Thoracic aorta (tissue), 2 donors: ENCODE measurements at regions not wholly inside any gene's neighbourhood (a gene's known extent, or its start where the extent isn't known, plus 50 kb on each side); places are given as distances from the start of the nearest gene placed in this dataset.

Experiments used
- ATAC-seq: fragments of 150-250 bp; one replicate; pipeline ENCODE4 v1.8.0; 2017; ENCODE audit warnings: low read depth; ENCODE audit not compliant: insufficient number of reproducible peaks, low FRiP score
- DNase-seq: peaks from one replicate; pipeline ENCODE4 v3.0.0-alpha.2; 2020; ENCODE audit warnings: low spot score
- H3K27ac ChIP-seq, 2 donors: fragments of 200-600 bp; sonication (generic); 1 replicate in 1 of 2; 2 replicates in 1 of 2; pipeline ENCODE4 v1.5.1; 2016; ENCODE audit warnings: mild to moderate bottlenecking in 2 of 2, moderate library complexity in 2 of 2
- H3K27me3 ChIP-seq: fragments of 200-600 bp; sonication (generic); replicated peaks from 2 replicates; pipeline ENCODE4 v1.6.0; 2016; ENCODE audit warnings: mild to moderate bottlenecking; ENCODE audit not compliant: insufficient read depth
- H3K36me3 ChIP-seq: fragments of 200-600 bp; sonication (generic); one replicate; pipeline ENCODE4 v1.5.1; 2016
- H3K4me1 ChIP-seq, 2 donors: fragments of 200-600 bp; sonication (generic); 1 replicate in 1 of 2; 2 replicates in 1 of 2; pipeline versions ENCODE4 v1.5.1 to v1.6.0; 2016; ENCODE audit warnings: low read depth in 2 of 2, mild to moderate bottlenecking in 1 of 2; ENCODE audit not compliant: control insufficient read depth in 1 of 2
- H3K4me3 ChIP-seq: fragments of 200-600 bp; sonication (generic); 2 replicates; pipeline ENCODE4 v1.5.1; 2016; ENCODE audit warnings: mild to moderate bottlenecking
- H3K9me3 ChIP-seq: fragments of 200-600 bp; sonication (generic); 2 replicates; pipeline ENCODE4 v1.5.1; 2016
- CTCF ChIP-seq: fragments of 200-600 bp; sonication (generic); IDR thresholded peaks from one replicate; pipeline ENCODE4 v1.5.1; 2019; ENCODE audit warnings: antibody characterized with exemption

GRCh38 chr5:89901983-89902382 lies 507.6 kb downstream of the CETN3 start:
- peak; percentile 83 for ATAC-seq
- Histone ChIP-seq H3K27ac (peak overlapping the region; percentile 49 to 64), H3K9me3 (no peaks in the 10 kb centered on the region), H3K36me3 (no peaks in the 10 kb centered on the region), H3K27me3 (no peaks in the 10 kb centered on the region), H3K4me1 (peaks cover 6 to 48% of the 10 kb centered on the region in 2 donors), H3K4me3 (peak overlapping the region; percentile 38)
- TF ChIP-seq CTCF: no peak
- DNase-seq: peak; percentile 11

DNA sequence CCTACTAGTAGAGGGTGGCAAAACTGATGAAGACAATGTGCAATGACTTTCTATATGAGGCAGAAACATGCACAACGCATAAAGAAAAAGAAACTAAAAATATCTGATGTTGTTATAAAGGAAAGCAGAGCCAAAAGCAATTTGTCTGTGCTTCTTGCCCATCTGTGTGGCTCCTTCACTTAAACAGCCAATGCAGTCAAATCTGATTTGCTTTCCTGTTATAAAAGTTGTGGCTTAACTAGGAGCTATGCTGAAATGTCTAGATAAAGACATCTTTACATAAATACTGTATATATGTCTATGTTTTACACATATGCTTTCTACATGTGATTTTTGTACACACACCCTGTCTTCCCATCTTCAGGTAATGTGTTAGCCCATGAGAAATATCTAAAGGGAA lies 508.2 kb downstream of the CETN3 start:
- Histone ChIP-seq H3K27ac (peak overlapping the region; percentile 49 to 64), H3K4me1 (peaks cover 6 to 48% of the 10 kb centered on the region in 2 donors), H3K4me3 (no peak overlapping the region), H3K36me3 (no peaks in the 10 kb centered on the region), H3K27me3 (no peaks in the 10 kb centered on the region), H3K9me3 (no peaks in the 10 kb centered on the region)
- ATAC-seq (no peak), DNase-seq (no peak)
- TF ChIP-seq CTCF: no peak

- Histone ChIP-seq H3K36me3 (no peaks in the 10 kb centered on the region), H3K27ac (peak overlapping the region in 1 of 2 donors; percentile 49), H3K4me1 (peaks cover 6 to 48% of the 10 kb centered on the region in 2 donors), H3K27me3 (no peaks in the 10 kb centered on the region), H3K4me3 (no peak overlapping the region), H3K9me3 (peaks cover 3% of the 10 kb centered on the region)
- ATAC-seq (no peak), DNase-seq (no peak)
- no peak for TF ChIP-seq CTCF
Measured at GRCh38 chr5:89900346-89900745, 509.2 kb downstream of the CETN3 start.

DNA sequence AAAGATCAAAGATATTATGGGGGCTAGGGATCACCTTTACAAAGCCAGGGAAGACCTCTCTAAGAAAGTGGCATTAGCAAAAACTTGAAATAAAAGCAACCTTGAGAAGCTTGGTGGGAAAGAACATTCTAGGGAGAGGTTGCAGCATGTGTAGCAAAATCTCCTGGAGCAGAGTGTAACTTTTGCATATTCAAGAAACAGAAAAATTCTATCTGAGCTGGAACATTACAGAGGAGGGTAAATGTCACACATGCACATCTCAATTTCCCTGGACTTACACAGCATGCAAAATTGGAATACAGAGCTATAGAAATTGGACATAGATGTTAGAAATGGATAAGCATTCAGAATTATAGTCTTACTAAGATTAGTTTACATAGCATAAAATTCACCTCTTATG lies 510.0 kb downstream of the CETN3 start:
- Histone ChIP-seq H3K27me3 (no peaks in the 10 kb centered on the region), H3K27ac (no peak overlapping the region), H3K36me3 (no peaks in the 10 kb centered on the region), H3K4me3 (no peak overlapping the region), H3K4me1 (peaks cover 6 to 48% of the 10 kb centered on the region in 2 donors), H3K9me3 (peaks cover 3% of the 10 kb centered on the region)
- no peak for TF ChIP-seq CTCF
- DNase-seq (no peak), ATAC-seq (no peak)

GRCh38 chr5:89893546-89893945 lies 516.0 kb downstream of the CETN3 start:
- H3K27me3 ChIP-seq: no peaks in the 10 kb centered on the region
- no peaks in the 10 kb centered on the region for H3K36me3 ChIP-seq
- peaks cover 15% of the 10 kb centered on the region for H3K9me3 ChIP-seq
- no peak overlapping the region for H3K4me3 ChIP-seq
- DNase-seq (no peak), ATAC-seq (no peak)
- TF ChIP-seq CTCF: no peak
- H3K27ac ChIP-seq: no peak overlapping the region
- H3K4me1 ChIP-seq: peaks cover 0 to 9% of the 10 kb centered on the region in 2 donors
